Caco-2 (cell line): ENCODE measurements at regions not wholly inside any gene's neighbourhood (a gene's known extent, or its start where the extent isn't known, plus 50 kb on each side); places are given as distances from the start of the nearest gene placed in this dataset.

Source experiments
- BruUV-seq: library from RNA; stranded (reverse); fragments of 400-500 nt; replicated peaks from 2 replicates; lab custom pipeline; 2021; lab: Mats Ljungman, UMichigan
- CTCF ChIA-PET: fragments of 300-600 bp; sonication (Branson Sonifier 250); formaldehyde crosslinking; loops from one replicate; lab custom pipeline; 2022; ENCODE audit warnings: antibody characterized with exemption; lab: Charles Lee
- POLR2A ChIA-PET: fragments of 300-600 bp; sonication (Branson Sonifier 250); formaldehyde crosslinking; loops from one replicate; lab custom pipeline; 2022; ENCODE audit warnings: antibody characterized with exemption; lab: Charles Lee
- DNase-seq, 2 experiments: peaks; one replicate each; pipeline versions ENCODE4 v3.0.0 to v3.0.0-alpha.2; 2020 to 2022
- H3K27me3 ChIP-seq: replicated peaks from 2 replicates; pipeline ENCODE4 v1.6.0; 2011; ENCODE audit warnings: low read length; ENCODE audit not compliant: control insufficient read depth, insufficient read depth
- H3K36me3 ChIP-seq: 2 replicates; pipeline ENCODE4 v1.5.1; 2011; ENCODE audit warnings: low read length; ENCODE audit not compliant: control insufficient read depth, insufficient read depth
- H3K4me1 ChIP-seq: fragments of 250-450 bp; sonication (Bioruptor Pico); 2 replicates; pipeline ENCODE4 v1.5.1; 2020; ENCODE audit warnings: mild to moderate bottlenecking
- H3K4me3 ChIP-seq: 2 replicates; pipeline ENCODE4 v1.5.1; 2011; ENCODE audit warnings: low read depth, mild to moderate bottlenecking, control low read depth, low read length
- H3K9me3 ChIP-seq: fragments of 250-450 bp; sonication (Bioruptor Pico); 2 replicates; pipeline ENCODE4 v1.5.1; 2020; ENCODE audit warnings: mild to moderate bottlenecking, moderate library complexity
- H3K27ac Mint-ChIP-seq: one replicate; pipeline ENCODE4 v1.8.0; 2022; ENCODE audit warnings: mixed read lengths; ENCODE audit not compliant: unreplicated experiment
- H3K27me3 Mint-ChIP-seq: one replicate; pipeline ENCODE4 v1.8.0; 2022; ENCODE audit warnings: mixed read lengths; ENCODE audit not compliant: insufficient read depth, unreplicated experiment
- H3K36me3 Mint-ChIP-seq: one replicate; pipeline ENCODE4 v1.8.0; 2022; ENCODE audit warnings: mild to moderate bottlenecking, mixed read lengths; ENCODE audit not compliant: insufficient read depth, unreplicated experiment
- H3K4me1 Mint-ChIP-seq: one replicate; pipeline ENCODE4 v1.8.0; 2022; ENCODE audit warnings: low read depth, mixed read lengths; ENCODE audit not compliant: unreplicated experiment
- H3K4me3 Mint-ChIP-seq: one replicate; pipeline ENCODE4 v1.8.0; 2022; ENCODE audit warnings: mild to moderate bottlenecking, moderate library complexity, mixed read lengths; ENCODE audit not compliant: unreplicated experiment
- H3K9me3 Mint-ChIP-seq: one replicate; pipeline ENCODE4 v1.8.0; 2022; ENCODE audit warnings: mixed read lengths; ENCODE audit not compliant: unreplicated experiment
- intact Hi-C: fragments of 100-400 bp; cut with micrococcal nuclease; formaldehyde crosslinking; loops from one replicate; pipeline ENCODE4 v1.10.0; 2022; ENCODE audit not compliant: unreplicated experiment
- TF ChIP-seq, protein P1 (sequence below), 2 experiments: fragments of 200-600 bp in 1 of 2; IDR thresholded peaks; 1 replicate in 1 of 2; 2 replicates in 1 of 2; pipeline versions ENCODE4 v1.5.1 to v1.8.0; 2011 to 2022; ENCODE audit warnings: antibody characterized with exemption in 1 of 2, control low read depth in 1 of 2, inconsistent platforms in 1 of 2, low read depth in 1 of 2, low read length in 1 of 2, mild to moderate bottlenecking in 1 of 2, moderate library complexity in 1 of 2; ENCODE audit not compliant: insufficient read depth in 1 of 2, severe bottlenecking in 1 of 2, unreplicated experiment in 1 of 2

DNA sequence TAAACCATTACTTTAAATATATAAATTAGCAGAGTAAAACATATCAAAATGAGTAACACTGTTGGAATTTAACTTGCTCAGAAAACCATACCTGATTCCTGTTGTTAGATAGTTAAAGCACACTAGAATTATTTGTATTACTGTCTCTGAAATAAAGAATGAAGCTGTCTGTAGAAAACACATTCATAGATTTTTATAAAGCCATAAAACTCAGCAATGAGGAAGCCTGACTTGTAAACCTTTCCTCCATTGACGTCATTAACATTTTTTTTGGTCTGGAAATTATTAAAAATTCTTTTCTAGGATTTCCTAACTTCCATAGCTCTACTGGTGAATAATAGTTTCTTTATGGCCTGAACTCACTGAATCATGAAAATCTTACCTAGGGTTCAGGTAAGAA is 147.6 kb downstream of the BRMS1L start:
- intact Hi-C loops, result no loop called here
- Mint-ChIP-seq H3K4me3 (no peak overlapping the region), H3K9me3 (no peaks in the 10 kb centered on the region), H3K27me3 (peaks cover 3% of the 10 kb centered on the region), H3K27ac (no peak overlapping the region), H3K4me1 (no peaks in the 10 kb centered on the region), H3K36me3 (no peaks in the 10 kb centered on the region)
- POLR2A ChIA-PET, result no interaction called here
- Histone ChIP-seq H3K4me3 (no peak overlapping the region), H3K4me1 (no peaks in the 10 kb centered on the region), H3K36me3 (no peaks in the 10 kb centered on the region), H3K9me3 (no peaks in the 10 kb centered on the region), H3K27me3 (no peaks in the 10 kb centered on the region)
- TF ChIP-seq, protein P1, sequence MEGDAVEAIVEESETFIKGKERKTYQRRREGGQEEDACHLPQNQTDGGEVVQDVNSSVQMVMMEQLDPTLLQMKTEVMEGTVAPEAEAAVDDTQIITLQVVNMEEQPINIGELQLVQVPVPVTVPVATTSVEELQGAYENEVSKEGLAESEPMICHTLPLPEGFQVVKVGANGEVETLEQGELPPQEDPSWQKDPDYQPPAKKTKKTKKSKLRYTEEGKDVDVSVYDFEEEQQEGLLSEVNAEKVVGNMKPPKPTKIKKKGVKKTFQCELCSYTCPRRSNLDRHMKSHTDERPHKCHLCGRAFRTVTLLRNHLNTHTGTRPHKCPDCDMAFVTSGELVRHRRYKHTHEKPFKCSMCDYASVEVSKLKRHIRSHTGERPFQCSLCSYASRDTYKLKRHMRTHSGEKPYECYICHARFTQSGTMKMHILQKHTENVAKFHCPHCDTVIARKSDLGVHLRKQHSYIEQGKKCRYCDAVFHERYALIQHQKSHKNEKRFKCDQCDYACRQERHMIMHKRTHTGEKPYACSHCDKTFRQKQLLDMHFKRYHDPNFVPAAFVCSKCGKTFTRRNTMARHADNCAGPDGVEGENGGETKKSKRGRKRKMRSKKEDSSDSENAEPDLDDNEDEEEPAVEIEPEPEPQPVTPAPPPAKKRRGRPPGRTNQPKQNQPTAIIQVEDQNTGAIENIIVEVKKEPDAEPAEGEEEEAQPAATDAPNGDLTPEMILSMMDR (IDR thresholded peaks at IDR 0.05; ENCODE audit: insufficient read depth in 1 of 2, low read depth in 1 of 2, low read length in 1 of 2, severe bottlenecking in 1 of 2, unreplicated experiment in 1 of 2), result no peak
- BruUV-seq, result no TSS peak
- no peak for DNase-seq
- CTCF ChIA-PET, result no interaction called here

DNA sequence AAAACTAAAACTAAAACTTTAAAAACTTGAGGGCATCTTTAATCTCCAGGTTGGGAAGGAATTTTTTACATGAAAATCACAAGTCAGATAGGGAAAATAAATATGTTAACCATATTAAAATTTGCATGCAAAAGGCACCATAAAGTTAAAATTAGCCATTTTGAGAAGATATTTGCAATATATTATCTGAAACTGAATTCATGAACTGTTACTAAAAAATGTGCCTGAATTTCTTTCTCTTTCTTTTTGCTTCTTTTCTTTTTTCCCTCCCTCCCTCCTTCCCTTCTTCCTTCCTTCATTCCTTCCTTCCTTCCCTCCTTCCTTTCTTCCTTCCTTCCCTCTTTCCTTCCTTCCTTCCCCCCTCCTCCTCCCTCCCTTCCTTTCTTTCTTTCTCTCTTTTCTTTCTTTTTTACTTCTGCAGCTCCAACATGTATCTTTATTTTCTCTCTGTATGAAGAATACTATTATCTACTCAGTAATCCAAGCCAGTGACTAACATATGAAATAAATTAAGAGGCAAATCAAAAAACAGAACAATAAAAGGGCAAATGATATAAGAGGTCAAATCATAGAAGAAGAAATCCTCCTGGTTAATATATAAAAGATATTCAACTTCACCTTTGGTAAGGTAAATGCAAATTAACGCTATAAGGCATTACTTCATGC is 146.0 kb downstream of the BRMS1L start:
- no TSS peak for BruUV-seq
- CTCF ChIA-PET, result no interaction called here
- H3K9me3 Mint-ChIP-seq, result no peaks in the 10 kb centered on the region

DNA sequence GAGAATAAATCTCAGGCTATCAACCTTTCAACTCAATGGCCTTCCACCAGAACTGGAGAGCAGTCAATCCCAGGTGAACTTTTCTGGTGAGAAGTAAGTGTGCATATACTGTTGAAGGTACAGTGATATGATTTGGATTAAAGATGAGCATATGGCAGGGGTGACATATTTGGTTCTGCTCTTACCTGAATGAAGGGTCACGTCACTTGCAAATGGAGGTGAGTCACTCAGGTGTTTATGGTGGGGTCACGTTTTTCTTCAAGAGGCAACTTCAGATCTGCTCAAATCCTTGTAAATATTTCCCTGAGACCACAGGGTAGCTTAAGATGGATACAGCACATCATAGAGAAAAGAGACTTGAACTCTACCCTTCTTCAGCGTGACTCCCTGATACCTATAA is 143.2 kb downstream of the BRMS1L start:
- peaks cover 3% of the 10 kb centered on the region for H3K27me3 Mint-ChIP-seq
- no peaks in the 10 kb centered on the region for H3K36me3 Mint-ChIP-seq
- H3K4me3 Mint-ChIP-seq, result no peak overlapping the region
- H3K4me1 ChIP-seq, result peaks cover 20% of the 10 kb centered on the region
- no TSS peak for BruUV-seq
- no peaks in the 10 kb centered on the region for H3K9me3 Mint-ChIP-seq
- TF ChIP-seq, protein P1 (IDR thresholded peaks at IDR 0.05; ENCODE audit: insufficient read depth in 1 of 2, low read depth in 1 of 2, low read length in 1 of 2, severe bottlenecking in 1 of 2, unreplicated experiment in 1 of 2), result no peak
- peaks cover 10% of the 10 kb centered on the region; the same call in 1 of the 2 replicates for H3K9me3 ChIP-seq
- H3K36me3 ChIP-seq, result no peaks in the 10 kb centered on the region
- intact Hi-C loops, result no loop called here
- H3K27ac Mint-ChIP-seq, result no peak overlapping the region
- H3K27me3 ChIP-seq, result no peaks in the 10 kb centered on the region
- H3K4me3 ChIP-seq, result no peak overlapping the region
- peaks cover 12% of the 10 kb centered on the region for H3K4me1 Mint-ChIP-seq
- POLR2A ChIA-PET, result no interaction called here
- DNase-seq, result no peak
- CTCF ChIA-PET, result no interaction called here

More for the DNA sequence above, 146.0 kb downstream of the BRMS1L start:
- H3K36me3 Mint-ChIP-seq, result no peaks in the 10 kb centered on the region
- H3K27me3 Mint-ChIP-seq, result peaks cover 3% of the 10 kb centered on the region
- intact Hi-C loops, result no loop called here
- no peaks in the 10 kb centered on the region for H3K4me1 Mint-ChIP-seq
- H3K4me3 Mint-ChIP-seq, result no peak overlapping the region
- no peak overlapping the region for H3K4me3 ChIP-seq
- no peaks in the 10 kb centered on the region for H3K4me1 ChIP-seq
- H3K27me3 ChIP-seq, result no peaks in the 10 kb centered on the region
- no peak overlapping the region for H3K27ac Mint-ChIP-seq
- POLR2A ChIA-PET, result no interaction called here
- no peak for DNase-seq
- no peaks in the 10 kb centered on the region for H3K36me3 ChIP-seq
- TF ChIP-seq, protein P1 (IDR thresholded peaks at IDR 0.05; ENCODE audit: insufficient read depth in 1 of 2, low read depth in 1 of 2, low read length in 1 of 2, severe bottlenecking in 1 of 2, unreplicated experiment in 1 of 2), result no peak
- H3K9me3 ChIP-seq, result 0 out of 2 replicates have a peak, but pooled peaks cover 8% of the 10 kb centered on the region
